SJCRH30 (cell line): ENCODE measurements at regions not wholly inside any gene's neighbourhood (a gene's known extent, or its start where the extent isn't known, plus 50 kb on each side); places are given as distances from the start of the nearest gene placed in this dataset.

Experiments
- DNase-seq, 2 experiments: peaks; one replicate each; pipeline ENCODE4 v3.0.0-alpha.2; 2015 to 2020
- H3K27ac ChIP-seq: fragments of 250-450 bp; sonication (Bioruptor Pico); 2 replicates; pipeline ENCODE4 v1.5.1; 2020; ENCODE audit warnings: mild to moderate bottlenecking, moderate library complexity
- H3K27me3 ChIP-seq: fragments of 250-450 bp; sonication (Bioruptor Pico); 2 replicates; pipeline ENCODE4 v1.5.1; 2020; ENCODE audit warnings: mild to moderate bottlenecking, moderate library complexity
- H3K36me3 ChIP-seq: fragments of 250-450 bp; sonication (Bioruptor Pico); 2 replicates; pipeline ENCODE4 v1.5.1; 2020; ENCODE audit warnings: mild to moderate bottlenecking, moderate library complexity
- H3K4me1 ChIP-seq: fragments of 250-450 bp; sonication (Bioruptor Pico); 2 replicates; pipeline ENCODE4 v1.5.1; 2020; ENCODE audit warnings: mild to moderate bottlenecking, moderate library complexity
- H3K4me3 ChIP-seq: fragments of 250-450 bp; sonication (Bioruptor Pico); 2 replicates; pipeline ENCODE4 v1.5.1; 2020; ENCODE audit warnings: mild to moderate bottlenecking, moderate library complexity
- H3K9me3 ChIP-seq: fragments of 250-450 bp; sonication (Bioruptor Pico); replicated peaks from 2 replicates; pipeline ENCODE4 v1.5.1; 2020; ENCODE audit warnings: mild to moderate bottlenecking, moderate library complexity

DNA sequence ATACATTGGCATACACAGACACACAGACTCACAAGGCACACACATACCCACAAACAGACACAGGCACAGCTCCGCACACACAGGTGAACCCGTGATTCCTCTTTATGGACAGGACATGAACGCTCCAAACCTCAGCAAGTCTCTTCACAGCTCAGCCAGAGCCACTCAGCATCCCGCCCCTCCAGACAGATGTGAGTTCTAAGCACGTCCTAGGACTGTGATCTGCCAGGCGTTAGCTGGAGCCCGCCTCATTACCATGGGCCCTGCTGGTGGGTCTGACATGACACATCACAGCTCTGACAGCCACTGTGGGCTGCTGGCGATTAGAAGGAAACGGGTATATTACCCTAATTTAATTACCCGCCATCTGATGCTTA lies 176.7 kb upstream of the PPP2R2D start:
- Histone ChIP-seq H3K9me3 (no peaks in the 10 kb centered on the region), H3K4me1 (no peaks in the 10 kb centered on the region), H3K27ac (no peak overlapping the region), H3K27me3 (no peaks in the 10 kb centered on the region), H3K4me3 (no peak overlapping the region), H3K36me3 (no peaks in the 10 kb centered on the region)
- DNase-seq = no peak

DNA sequence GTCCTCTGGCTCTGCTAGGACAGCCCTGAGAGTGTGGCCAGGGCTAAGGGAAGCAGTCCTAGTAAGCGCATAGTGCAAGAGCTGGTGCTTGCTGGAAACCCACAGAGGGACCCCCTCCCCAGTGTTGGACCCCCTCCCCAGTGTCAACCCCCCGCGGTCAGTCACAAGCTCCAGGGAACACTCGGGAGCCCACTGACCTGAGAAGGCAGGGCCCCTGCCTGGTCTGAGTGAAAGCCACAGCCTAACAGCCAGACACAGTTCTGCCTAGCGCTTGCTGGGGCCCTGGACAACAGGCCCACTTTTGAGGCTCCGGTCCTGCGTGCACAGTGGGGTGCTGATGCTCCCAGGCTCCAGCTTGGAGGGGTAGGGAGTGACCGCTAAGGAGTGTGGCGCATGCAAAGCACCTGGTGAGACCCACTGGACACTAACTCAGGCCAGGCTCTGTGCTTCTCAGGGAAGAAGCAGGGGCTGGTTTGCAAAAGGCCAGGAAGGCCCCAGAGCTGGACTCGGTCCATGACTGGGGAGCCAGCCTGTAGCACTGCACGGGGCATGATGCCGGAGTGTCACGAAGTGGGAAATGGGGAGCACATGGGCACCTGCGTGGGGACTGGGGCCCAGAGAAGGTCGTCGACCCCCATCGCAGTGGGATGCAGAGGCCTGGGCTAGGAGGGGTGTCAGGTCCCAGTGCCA lies 175.8 kb upstream of the PPP2R2D start:
- no peaks in the 10 kb centered on the region for H3K36me3 ChIP-seq
- DNase-seq = no peak
- no peaks in the 10 kb centered on the region for H3K9me3 ChIP-seq
- H3K27me3 ChIP-seq = no peaks in the 10 kb centered on the region
- no peak overlapping the region for H3K4me3 ChIP-seq
- no peak overlapping the region for H3K27ac ChIP-seq
- H3K4me1 ChIP-seq = no peaks in the 10 kb centered on the region

GRCh38 chr10:131725581-131726069 lies 175.2 kb upstream of the PPP2R2D start:
- no peaks in the 10 kb centered on the region for H3K36me3 ChIP-seq
- H3K4me1 ChIP-seq = no peaks in the 10 kb centered on the region
- no peaks in the 10 kb centered on the region for H3K9me3 ChIP-seq
- DNase-seq = no peak
- H3K27me3 ChIP-seq = no peaks in the 10 kb centered on the region
- H3K4me3 ChIP-seq = no peak overlapping the region
- no peak overlapping the region for H3K27ac ChIP-seq

DNA sequence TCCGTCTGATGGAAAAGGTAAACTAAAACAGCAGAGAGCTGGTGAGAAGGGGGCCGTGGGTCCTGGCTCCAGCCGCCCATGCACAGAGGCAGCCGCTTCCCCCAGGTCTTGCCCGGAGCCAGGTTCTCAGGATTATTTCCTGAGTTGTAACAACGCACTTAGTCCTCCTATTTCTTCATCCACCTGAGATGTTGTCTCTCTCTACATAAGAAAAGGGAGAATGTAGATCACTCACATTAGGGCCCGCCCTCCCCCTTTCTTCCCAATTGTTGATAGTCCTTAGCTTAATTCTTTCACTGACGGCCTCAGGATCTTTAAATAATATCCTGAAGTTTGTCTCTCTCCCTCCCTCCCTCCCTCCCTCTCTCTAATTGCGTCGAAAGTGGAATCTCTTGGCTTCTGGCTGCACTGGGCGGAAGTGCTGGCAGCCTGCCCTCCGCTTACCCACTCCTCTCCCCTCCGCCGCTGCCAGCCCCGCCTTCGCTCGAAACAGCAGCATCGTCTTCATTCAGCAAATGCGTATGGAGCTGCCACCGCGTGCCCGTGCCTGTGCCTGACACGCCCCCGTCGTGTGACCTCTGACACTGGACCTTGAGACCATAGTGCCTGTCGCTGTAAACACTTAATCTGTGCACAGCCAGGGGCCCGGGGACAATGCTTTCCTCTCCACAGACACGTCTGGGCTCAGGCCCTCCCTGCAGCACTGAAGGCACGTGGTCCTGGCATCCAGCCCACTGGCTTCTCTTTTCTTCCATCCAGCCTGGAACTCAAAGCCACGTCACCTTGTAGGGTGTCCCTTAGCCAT lies 174.5 kb upstream of the PPP2R2D start:
- DNase-seq = peak in 1 of 2 experiments; percentile 10
- H3K4me3 ChIP-seq = no peak overlapping the region
- no peaks in the 10 kb centered on the region for H3K27me3 ChIP-seq
- no peaks in the 10 kb centered on the region for H3K4me1 ChIP-seq
- no peak overlapping the region for H3K27ac ChIP-seq
- no peaks in the 10 kb centered on the region for H3K36me3 ChIP-seq
- H3K9me3 ChIP-seq = no peaks in the 10 kb centered on the region

DNA sequence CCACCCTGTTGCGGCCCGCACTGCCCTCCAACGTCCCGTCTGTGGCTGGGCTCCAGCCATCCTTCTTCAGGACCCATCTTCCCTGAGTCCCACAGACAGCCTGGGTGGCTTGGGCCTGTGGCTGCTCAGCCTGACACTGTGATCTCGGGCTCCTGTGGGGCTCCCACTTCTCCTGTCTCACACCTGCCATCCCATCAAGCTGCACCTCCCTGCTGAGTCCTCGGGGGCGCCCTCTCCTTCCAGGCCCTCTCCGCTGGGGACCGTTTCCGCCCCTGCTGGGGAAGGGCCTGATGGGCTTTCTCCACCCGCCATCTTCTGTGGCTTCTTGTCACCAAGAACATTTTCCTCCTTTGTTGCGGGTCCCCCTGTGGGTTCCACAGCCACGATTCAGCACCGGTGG lies 173.8 kb upstream of the PPP2R2D start:
- no peaks in the 10 kb centered on the region for H3K27me3 ChIP-seq
- no peak for DNase-seq
- no peak overlapping the region for H3K4me3 ChIP-seq
- H3K36me3 ChIP-seq = no peaks in the 10 kb centered on the region
- no peaks in the 10 kb centered on the region for H3K9me3 ChIP-seq
- no peak overlapping the region for H3K27ac ChIP-seq
- H3K4me1 ChIP-seq = no peaks in the 10 kb centered on the region

DNA sequence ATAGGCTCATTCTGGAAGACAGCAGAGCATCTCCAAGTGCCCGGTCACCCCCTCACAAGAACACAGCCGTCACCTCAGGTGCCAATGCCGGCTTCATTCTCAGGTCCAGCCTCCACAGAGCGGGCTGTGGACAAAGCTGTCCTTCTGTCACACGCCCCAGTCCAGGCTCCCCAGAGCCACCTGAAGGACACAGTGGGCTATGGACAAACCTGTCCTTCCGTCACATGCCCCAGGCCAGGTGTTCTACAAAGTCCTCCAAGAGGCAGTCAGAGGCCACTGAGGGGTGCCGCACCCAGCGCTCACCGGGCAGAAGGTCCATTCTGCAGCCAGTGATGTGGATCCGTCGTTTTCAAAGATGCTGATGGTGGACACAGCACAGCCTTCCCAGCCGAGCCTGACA lies 173.2 kb upstream of the PPP2R2D start:
- Histone ChIP-seq H3K4me1 (no peaks in the 10 kb centered on the region), H3K9me3 (no peaks in the 10 kb centered on the region), H3K4me3 (no peak overlapping the region), H3K36me3 (no peaks in the 10 kb centered on the region), H3K27me3 (no peaks in the 10 kb centered on the region), H3K27ac (no peak overlapping the region)
- DNase-seq = no peak

DNA sequence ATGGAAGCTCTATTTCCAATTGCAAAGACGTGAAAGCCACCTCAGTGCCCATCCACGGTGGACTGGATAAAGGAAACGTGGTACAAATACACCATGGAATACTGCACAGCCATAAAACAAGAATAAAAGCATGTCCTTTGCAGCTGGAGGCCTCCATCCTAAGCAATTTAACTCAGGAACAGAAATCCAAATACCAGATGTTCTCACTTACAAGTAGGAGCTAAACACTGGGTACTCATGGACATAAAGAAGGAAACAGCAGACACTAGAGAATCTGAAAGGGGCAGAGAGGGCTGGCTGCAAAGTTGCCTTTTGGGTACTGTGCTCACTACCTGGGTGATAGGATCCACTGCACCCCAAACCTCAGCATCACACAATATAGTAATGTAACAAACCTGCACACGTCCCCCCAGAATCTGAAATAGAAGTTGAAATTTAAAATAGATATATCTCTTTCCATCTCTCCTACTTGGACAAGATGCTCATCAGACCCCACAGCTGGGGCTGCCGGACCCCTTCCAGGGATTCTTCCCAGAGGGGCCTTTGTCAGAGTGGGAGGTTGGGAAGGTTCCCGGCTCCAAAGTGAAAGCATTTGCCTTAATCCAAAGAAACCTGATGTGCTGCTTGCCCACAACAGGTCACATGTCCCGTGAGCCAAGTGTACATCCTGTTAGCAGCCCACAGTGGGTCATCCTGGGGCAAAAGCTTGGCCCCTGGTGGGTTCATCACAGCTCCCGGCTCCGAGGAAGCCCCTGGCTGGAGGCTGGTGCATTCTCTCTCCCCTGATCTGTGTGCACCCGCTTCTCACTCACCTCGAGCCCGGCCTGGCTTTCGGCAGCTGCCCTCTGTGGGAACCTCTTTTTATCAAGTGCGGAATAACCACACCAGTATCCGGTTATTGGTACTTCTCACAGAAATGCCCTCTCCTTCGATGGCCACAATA lies 172.3 kb upstream of the PPP2R2D start:
- Histone ChIP-seq H3K27me3 (no peaks in the 10 kb centered on the region), H3K4me3 (no peak overlapping the region), H3K36me3 (no peaks in the 10 kb centered on the region), H3K4me1 (no peaks in the 10 kb centered on the region), H3K9me3 (no peaks in the 10 kb centered on the region), H3K27ac (no peak overlapping the region)
- no peak for DNase-seq

- Histone ChIP-seq H3K36me3 (no peaks in the 10 kb centered on the region), H3K4me3 (no peak overlapping the region), H3K27ac (no peak overlapping the region), H3K9me3 (no peaks in the 10 kb centered on the region), H3K27me3 (no peaks in the 10 kb centered on the region), H3K4me1 (no peaks in the 10 kb centered on the region)
- no peak for DNase-seq
Observed at GRCh38 chr10:131729361-131729760, 171.4 kb upstream of the PPP2R2D start.

GRCh38 chr10:131729938-131730660 lies 170.7 kb upstream of the PPP2R2D start:
- no peaks in the 10 kb centered on the region for H3K36me3 ChIP-seq
- no peaks in the 10 kb centered on the region for H3K9me3 ChIP-seq
- H3K27me3 ChIP-seq = no peaks in the 10 kb centered on the region
- no peaks in the 10 kb centered on the region for H3K4me1 ChIP-seq
- DNase-seq = no peak
- no peak overlapping the region for H3K4me3 ChIP-seq
- H3K27ac ChIP-seq = no peak overlapping the region

GRCh38 chr10:131730771-131731497 lies 169.9 kb upstream of the PPP2R2D start:
- no peak overlapping the region for H3K27ac ChIP-seq
- DNase-seq = no peak
- H3K4me3 ChIP-seq = no peak overlapping the region
- no peaks in the 10 kb centered on the region for H3K9me3 ChIP-seq
- no peaks in the 10 kb centered on the region for H3K36me3 ChIP-seq
- H3K27me3 ChIP-seq = no peaks in the 10 kb centered on the region
- H3K4me1 ChIP-seq = no peaks in the 10 kb centered on the region

- no peaks in the 10 kb centered on the region for H3K36me3 ChIP-seq
- H3K27me3 ChIP-seq = no peaks in the 10 kb centered on the region
- H3K9me3 ChIP-seq = no peaks in the 10 kb centered on the region
- no peaks in the 10 kb centered on the region for H3K4me1 ChIP-seq
- no peak overlapping the region for H3K4me3 ChIP-seq
- no peak for DNase-seq
- no peak overlapping the region for H3K27ac ChIP-seq
Observed at GRCh38 chr10:131731780-131732630, 168.8 kb upstream of the PPP2R2D start.

GRCh38 chr10:131732631-131733127 lies 168.1 kb upstream of the PPP2R2D start:
- H3K9me3 ChIP-seq = no peaks in the 10 kb centered on the region
- no peak overlapping the region for H3K27ac ChIP-seq
- no peak for DNase-seq
- no peaks in the 10 kb centered on the region for H3K36me3 ChIP-seq
- no peak overlapping the region for H3K4me3 ChIP-seq
- H3K27me3 ChIP-seq = no peaks in the 10 kb centered on the region
- no peaks in the 10 kb centered on the region for H3K4me1 ChIP-seq

GRCh38 chr10:131733596-131733995 lies 167.2 kb upstream of the PPP2R2D start:
- H3K27ac ChIP-seq = no peak overlapping the region
- no peaks in the 10 kb centered on the region for H3K36me3 ChIP-seq
- no peak for DNase-seq
- H3K27me3 ChIP-seq = no peaks in the 10 kb centered on the region
- no peak overlapping the region for H3K4me3 ChIP-seq
- H3K4me1 ChIP-seq = no peaks in the 10 kb centered on the region
- no peaks in the 10 kb centered on the region for H3K9me3 ChIP-seq
